CD4-positive, alpha-beta T cell treated with Interleukin-1 beta for 1 hour (primary cell): ENCODE measurements at regions not wholly inside any gene's neighbourhood (a gene's known extent, or its start where the extent isn't known, plus 50 kb on each side); places are given as distances from the start of the nearest gene placed in this dataset.
"Not testable (repeated sequence)": the region's sequence is repeated elsewhere in the genome, so short reads cannot be mapped to it uniquely, and the experiment has no call there.

Experiments used
- DNase-seq, 2 donors: peaks; one replicate each; pipeline ENCODE4 v3.0.0-alpha.2; 2020 to 2022

GRCh38 chr10:9183197-9183880 lies 1128.9 kb downstream of the GATA3 start:
- not testable (repeated sequence) for DNase-seq

GRCh38 chr10:9188022-9188810 lies 1133.7 kb downstream of the GATA3 start:
- no peak for DNase-seq

- no peak for DNase-seq
These were observed 1135.0 kb downstream of the GATA3 start for GRCh38 chr10:9189448-9189847.

DNA sequence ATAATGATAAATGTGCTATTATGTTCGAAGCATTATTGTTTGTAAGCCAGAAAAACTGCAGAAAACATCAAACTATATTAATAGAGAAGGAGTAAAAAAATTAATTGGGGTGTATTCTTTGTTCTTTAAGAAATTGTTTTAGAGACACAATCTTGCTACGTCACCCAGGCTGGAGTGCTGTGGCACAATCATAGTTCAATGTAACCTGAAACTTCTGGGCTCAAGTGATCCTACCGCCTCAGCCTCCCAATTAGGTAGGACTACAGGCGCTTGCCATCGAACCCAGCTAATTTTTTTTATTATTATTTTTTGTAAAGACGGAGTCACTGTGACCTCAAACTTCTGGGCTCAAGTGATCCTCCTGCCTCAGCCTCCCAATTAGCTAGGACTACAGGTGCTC lies 1138.6 kb downstream of the GATA3 start:
- DNase-seq: no peak

DNA sequence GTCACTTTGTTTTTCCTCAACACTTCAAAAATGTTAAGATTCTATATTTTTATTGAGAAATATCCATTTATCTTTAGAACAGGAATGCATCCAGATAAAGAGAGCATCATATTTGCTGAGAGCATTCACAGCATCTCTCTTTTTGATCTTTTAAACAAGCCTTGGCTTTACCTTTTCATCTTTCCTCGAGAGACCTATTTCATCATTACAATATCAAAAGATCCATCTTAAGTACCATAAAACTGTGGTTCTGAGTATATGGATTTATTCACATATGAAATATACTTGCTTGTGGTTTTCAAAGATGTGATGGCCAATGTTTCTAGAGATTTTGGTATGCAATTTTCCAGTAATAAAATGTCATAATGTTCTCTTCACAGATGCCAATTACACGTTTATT lies 1140.9 kb downstream of the GATA3 start:
- no peak for DNase-seq

DNA sequence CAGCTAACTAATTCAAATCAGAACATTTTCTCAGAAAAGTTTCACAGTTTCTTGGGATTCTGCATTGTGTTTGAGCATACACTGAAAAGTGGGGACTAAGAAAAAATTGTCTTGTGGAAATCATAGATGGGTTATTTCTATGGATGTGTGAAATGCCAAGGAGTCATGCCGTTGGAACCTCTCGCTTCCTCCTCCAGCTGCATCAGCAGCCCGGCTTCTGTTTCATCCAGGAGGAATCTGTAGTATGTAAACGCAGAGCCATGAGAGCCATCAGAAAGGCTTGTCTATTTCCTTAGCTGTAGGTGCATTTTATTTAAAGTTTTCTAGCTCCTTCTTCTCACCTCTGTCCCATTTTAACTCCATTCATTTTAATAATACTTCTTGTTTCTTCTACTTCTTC lies 1144.1 kb downstream of the GATA3 start:
- DNase-seq: no peak

DNA sequence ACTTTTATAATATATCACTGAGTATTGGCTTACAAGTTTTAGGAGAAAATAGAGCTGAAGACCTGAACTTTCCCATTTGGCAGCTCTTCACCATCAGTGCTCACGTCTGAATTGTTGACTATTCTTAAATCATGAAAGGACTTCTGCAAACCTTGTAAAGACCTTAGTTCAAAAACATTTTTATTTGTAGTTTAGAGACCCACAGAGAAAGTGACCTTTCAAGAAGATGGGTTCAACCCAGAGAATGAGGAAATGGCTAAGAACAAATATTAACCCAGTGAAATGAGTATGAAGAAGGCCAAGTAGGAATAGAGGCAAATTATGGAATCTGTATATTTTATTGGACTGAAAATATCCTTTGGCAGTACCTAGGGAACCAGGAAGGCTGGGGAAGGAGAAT lies 1151.1 kb downstream of the GATA3 start:
- no peak for DNase-seq

- peak; percentile 54 to 72 for DNase-seq
These were observed 1154.8 kb downstream of the GATA3 start for GRCh38 chr10:9209105-9209798.

DNA sequence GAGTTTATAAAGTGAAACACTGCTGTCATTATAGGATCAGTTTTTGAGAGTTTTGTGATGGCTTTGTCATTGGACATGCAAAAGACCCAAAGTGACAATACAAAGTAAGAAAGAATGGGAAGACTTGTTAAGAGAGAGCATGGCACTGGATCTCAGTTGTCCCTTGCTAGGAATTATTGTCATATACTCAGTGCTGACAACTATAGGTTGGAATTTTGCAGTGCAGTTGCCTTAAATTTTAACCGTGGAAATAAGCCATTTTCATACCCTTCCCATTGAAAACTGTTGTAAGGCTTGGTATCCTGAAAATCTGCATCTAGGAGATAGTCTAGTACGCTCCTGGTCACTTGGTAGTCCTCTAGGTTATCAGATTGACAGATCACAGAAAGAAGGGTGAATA lies 1156.7 kb downstream of the GATA3 start:
- no peak for DNase-seq

- no peak for DNase-seq
These were observed 1160.1 kb downstream of the GATA3 start for GRCh38 chr10:9214618-9215017.

- no peak for DNase-seq
These were observed 1160.6 kb downstream of the GATA3 start for GRCh38 chr10:9215121-9215520.

DNA sequence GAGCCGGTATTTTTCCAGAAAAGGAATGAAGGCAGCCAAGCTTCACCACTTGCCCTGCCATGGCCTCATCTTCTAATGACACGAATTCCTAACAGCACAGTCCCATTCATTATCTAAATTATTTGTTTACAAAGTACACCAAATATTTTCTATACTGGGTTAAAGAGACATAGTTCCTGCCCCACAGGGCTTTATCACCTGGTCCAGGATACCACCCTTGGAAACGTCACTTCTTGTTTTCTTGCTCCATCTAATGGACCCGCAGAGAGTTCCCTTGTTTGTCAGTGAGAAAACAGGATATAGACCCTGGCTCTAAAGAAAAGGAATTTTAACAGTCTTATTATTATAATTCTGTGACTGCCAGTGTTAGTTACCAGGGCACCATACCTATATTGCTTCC lies 1165.4 kb downstream of the GATA3 start:
- no peak for DNase-seq

DNA sequence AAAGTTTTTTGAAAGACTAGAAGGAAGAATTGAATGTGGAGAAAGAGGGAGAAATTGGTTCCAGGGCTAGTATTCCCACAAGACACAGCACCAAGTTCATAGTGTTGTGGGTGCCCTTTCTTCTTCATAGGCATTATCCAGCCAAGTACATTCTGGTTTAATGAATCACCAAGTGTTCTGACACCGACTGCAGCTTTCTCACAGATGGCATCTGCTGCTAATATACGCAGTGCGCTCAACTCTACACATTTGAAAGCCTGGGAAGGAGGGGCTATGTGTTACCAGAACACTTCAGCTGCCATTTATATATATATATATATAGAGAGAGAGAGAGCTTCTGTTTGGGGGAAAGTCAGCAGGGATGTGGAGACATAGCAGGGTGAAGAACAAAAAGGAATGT lies 1168.4 kb downstream of the GATA3 start:
- DNase-seq: no peak

- DNase-seq: no peak
These were observed 1173.3 kb downstream of the GATA3 start for GRCh38 chr10:9227679-9228365.

- no peak for DNase-seq
These were observed 1174.3 kb downstream of the GATA3 start for GRCh38 chr10:9228771-9229170.

- no peak for DNase-seq
These were observed 1175.3 kb downstream of the GATA3 start for GRCh38 chr10:9229702-9230244.

- DNase-seq: no peak
These were observed 1176.1 kb downstream of the GATA3 start for GRCh38 chr10:9230625-9231024.

- DNase-seq: no peak
These were observed 1179.7 kb downstream of the GATA3 start for GRCh38 chr10:9234191-9234590.

DNA sequence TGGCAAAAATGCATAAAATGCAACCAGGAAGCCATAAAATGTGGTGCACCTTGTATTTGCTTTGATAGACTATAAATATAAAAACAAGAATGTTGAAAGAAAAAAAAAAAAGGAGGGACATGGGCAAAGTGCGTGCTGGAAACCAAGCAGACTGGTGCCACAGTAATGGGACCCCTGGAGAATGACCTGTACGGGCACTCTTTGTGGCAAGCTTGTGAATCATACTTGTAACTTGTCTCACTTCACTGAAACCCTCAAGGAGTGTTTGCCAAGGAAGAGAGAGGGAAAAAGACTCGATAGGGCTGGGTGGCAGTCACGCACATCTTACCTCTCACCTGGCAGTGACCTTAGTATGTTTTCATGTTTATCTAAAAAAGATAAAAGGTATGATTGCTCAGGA lies 1183.6 kb downstream of the GATA3 start:
- no peak for DNase-seq

GRCh38 chr10:9239298-9239697 lies 1184.8 kb downstream of the GATA3 start:
- no peak for DNase-seq

- no peak for DNase-seq
These were observed 1189.5 kb downstream of the GATA3 start for GRCh38 chr10:9243941-9244411.

- no peak for DNase-seq
These were observed 1190.4 kb downstream of the GATA3 start for GRCh38 chr10:9244864-9245263.

DNA sequence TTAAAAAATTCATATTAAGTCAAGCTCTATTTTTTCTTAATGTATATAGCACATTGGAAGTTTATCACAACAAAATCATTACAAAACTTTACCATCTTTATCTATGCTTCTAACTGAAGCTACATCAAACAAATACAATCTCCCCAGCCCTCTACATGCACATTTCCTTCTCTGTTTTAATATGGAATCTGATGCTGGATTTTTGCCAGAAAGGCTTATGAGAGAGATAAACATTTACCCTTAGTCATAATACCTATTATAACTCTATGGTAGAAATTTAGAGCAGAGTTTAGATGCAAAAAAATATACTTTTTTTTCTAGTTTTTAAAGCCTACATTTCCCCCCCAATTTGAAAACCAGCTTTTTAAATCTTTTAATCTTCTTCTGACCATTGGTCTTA lies 1198.6 kb downstream of the GATA3 start:
- DNase-seq: no peak
